ENCODE measurements at regions not wholly inside any gene's neighbourhood (a gene's known extent, or its start where the extent isn't known, plus 50 kb on each side); places are given as distances from the start of the nearest gene placed in this dataset.
"Not testable (repeated sequence)": the region's sequence is repeated elsewhere in the genome, so short reads cannot be mapped to it uniquely, and the experiment has no call there.

DNA sequence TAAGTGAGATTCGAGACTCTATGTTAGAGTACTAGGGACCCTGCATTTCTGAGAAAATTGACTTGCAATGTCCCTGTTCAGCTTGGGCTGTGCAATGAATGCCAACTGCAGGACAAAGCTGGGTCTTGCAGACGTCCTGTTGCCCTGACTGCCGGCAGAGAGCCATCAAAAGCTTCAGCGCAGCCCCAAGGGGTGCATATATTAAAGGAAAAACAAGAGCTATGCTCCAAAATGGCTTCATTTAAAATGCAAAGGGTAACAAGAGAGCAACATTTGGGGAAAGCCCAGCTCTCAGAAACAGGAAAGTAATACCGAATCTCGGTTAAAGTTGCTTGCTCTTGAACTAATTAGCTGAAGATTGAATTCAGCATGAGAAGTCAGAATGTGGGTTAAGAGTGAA lies 110.9 kb upstream of the PNPT1 start:
- Histone ChIP-seq H3K9me3 (no peaks in the 10 kb centered on the region), H3K27ac (no peak overlapping the region), H3K4me3 (no peak overlapping the region), H3K36me3 (no peaks in the 10 kb centered on the region), H3K27me3 (no peaks in the 10 kb centered on the region), H3K4me1 (no peaks in the 10 kb centered on the region)
- no peak for DNase-seq
- intact Hi-C loops (cut with DNase I; ENCODE audit: low total_unique reads), result no loop called here
- no peak for TF ChIP-seq POLR2A (IDR thresholded peaks at IDR 0.05)
- TF ChIP-seq, protein P1, sequence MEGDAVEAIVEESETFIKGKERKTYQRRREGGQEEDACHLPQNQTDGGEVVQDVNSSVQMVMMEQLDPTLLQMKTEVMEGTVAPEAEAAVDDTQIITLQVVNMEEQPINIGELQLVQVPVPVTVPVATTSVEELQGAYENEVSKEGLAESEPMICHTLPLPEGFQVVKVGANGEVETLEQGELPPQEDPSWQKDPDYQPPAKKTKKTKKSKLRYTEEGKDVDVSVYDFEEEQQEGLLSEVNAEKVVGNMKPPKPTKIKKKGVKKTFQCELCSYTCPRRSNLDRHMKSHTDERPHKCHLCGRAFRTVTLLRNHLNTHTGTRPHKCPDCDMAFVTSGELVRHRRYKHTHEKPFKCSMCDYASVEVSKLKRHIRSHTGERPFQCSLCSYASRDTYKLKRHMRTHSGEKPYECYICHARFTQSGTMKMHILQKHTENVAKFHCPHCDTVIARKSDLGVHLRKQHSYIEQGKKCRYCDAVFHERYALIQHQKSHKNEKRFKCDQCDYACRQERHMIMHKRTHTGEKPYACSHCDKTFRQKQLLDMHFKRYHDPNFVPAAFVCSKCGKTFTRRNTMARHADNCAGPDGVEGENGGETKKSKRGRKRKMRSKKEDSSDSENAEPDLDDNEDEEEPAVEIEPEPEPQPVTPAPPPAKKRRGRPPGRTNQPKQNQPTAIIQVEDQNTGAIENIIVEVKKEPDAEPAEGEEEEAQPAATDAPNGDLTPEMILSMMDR (IDR thresholded peaks at IDR 0.05), result no peak

DNA sequence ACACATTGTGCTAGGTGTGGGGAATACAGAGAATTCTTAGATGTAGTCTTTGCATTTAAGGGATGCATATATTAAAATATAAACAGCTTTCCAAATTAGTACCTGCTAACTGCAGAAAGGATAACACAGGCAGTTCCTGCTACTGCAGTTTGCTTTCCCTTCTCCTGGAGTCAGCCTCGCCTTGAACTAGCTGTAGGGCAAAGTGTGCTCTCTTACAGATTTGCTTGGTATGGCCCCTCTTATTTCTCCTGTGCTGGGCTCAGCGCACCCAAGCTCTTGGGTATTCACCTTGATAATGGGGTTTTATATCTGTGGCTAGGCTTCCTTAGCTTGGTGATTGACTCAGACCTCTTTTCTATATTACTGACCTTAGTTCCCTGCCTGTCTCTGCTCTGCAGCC lies 108.4 kb upstream of the PNPT1 start:
- no peak for DNase-seq
- H3K27me3 ChIP-seq, result no peaks in the 10 kb centered on the region
- intact Hi-C loops (cut with DNase I; ENCODE audit: low total_unique reads), result no loop called here
- no peak overlapping the region for H3K27ac ChIP-seq
- H3K4me3 ChIP-seq, result no peak overlapping the region
- TF ChIP-seq POLR2A (IDR thresholded peaks at IDR 0.05), result no peak
- TF ChIP-seq, protein P1 (IDR thresholded peaks at IDR 0.05), result no peak
- H3K9me3 ChIP-seq, result no peaks in the 10 kb centered on the region
- no peaks in the 10 kb centered on the region for H3K36me3 ChIP-seq
- no peaks in the 10 kb centered on the region for H3K4me1 ChIP-seq

- no peaks in the 10 kb centered on the region for H3K4me1 ChIP-seq
- no peak for TF ChIP-seq POLR2A (IDR thresholded peaks at IDR 0.05)
- TF ChIP-seq, protein P1 (IDR thresholded peaks at IDR 0.05), result no peak
- no peak overlapping the region for H3K27ac ChIP-seq
- intact Hi-C loops (cut with DNase I; ENCODE audit: low total_unique reads), result no loop called here
- H3K9me3 ChIP-seq, result no peaks in the 10 kb centered on the region
- H3K36me3 ChIP-seq, result no peaks in the 10 kb centered on the region
- no peak for DNase-seq
- H3K27me3 ChIP-seq, result no peaks in the 10 kb centered on the region
- H3K4me3 ChIP-seq, result no peak overlapping the region
Observed at GRCh38 chr2:55801436-55801835, 107.8 kb upstream of the PNPT1 start.

- H3K4me1 ChIP-seq; H3K27ac ChIP-seq; intact Hi-C loops (cut with DNase I; ENCODE audit: low total_unique reads); H3K27me3 ChIP-seq; H3K4me3 ChIP-seq; H3K9me3 ChIP-seq; DNase-seq; H3K36me3 ChIP-seq: not testable (repeated sequence)
Observed at GRCh38 chr2:55799624-55800023, 106.0 kb upstream of the PNPT1 start.

- intact Hi-C loops (cut with DNase I; ENCODE audit: low total_unique reads), result no loop called here
Observed at GRCh38 chr2:55796121-55796520, 102.5 kb upstream of the PNPT1 start.

GRCh38 chr2:55793602-55794001 lies 100.0 kb upstream of the PNPT1 start:
- H3K4me1 ChIP-seq; H3K9me3 ChIP-seq; DNase-seq; H3K27me3 ChIP-seq; H3K36me3 ChIP-seq; H3K27ac ChIP-seq; H3K4me3 ChIP-seq; intact Hi-C loops (cut with DNase I; ENCODE audit: low total_unique reads): not testable (repeated sequence)

More at GRCh38 chr2:55796121-55796520, 102.5 kb upstream of the PNPT1 start:
- Histone ChIP-seq H3K27ac (no peak overlapping the region), H3K36me3 (no peaks in the 10 kb centered on the region), H3K27me3 (no peaks in the 10 kb centered on the region), H3K4me1 (no peaks in the 10 kb centered on the region), H3K4me3 (no peak overlapping the region), H3K9me3 (no peaks in the 10 kb centered on the region)
- no peak for DNase-seq
- no peak for TF ChIP-seq POLR2A (IDR thresholded peaks at IDR 0.05)
- TF ChIP-seq, protein P1 (IDR thresholded peaks at IDR 0.05), result no peak

Measured in uterus (tissue), 3 donors.